H9 (cell line): ENCODE measurements at regions not wholly inside any gene's neighbourhood (a gene's known extent, or its start where the extent isn't known, plus 50 kb on each side); places are given as distances from the start of the nearest gene placed in this dataset.

Experiments
- DNase-seq: peaks from one replicate; pipeline ENCODE4 v3.0.0-alpha.2; 2017
- H2AFZ ChIP-seq: one replicate; pipeline ENCODE4 v1.6.1; 2013; ENCODE audit warnings: mild to moderate bottlenecking, low read length, control low read depth, moderate library complexity
- H2AK5ac ChIP-seq: 2 replicates; pipeline ENCODE4 v1.6.1; 2013; ENCODE audit warnings: low read length, control low read depth, mixed read lengths; ENCODE audit not compliant: insufficient read length
- H2BK120ac ChIP-seq: one replicate; pipeline ENCODE4 v1.6.1; 2013; ENCODE audit warnings: low read depth, mild to moderate bottlenecking, low read length, control low read depth, inconsistent platforms; ENCODE audit not compliant: poor library complexity, severe bottlenecking
- H2BK12ac ChIP-seq: 2 replicates; pipeline ENCODE4 v1.6.1; 2013; ENCODE audit warnings: low read length, control low read depth, mixed read lengths, low read depth; ENCODE audit not compliant: insufficient read length
- H2BK15ac ChIP-seq: 2 replicates; pipeline ENCODE4 v1.6.1; 2013; ENCODE audit warnings: low read depth, low read length, control low read depth
- H2BK20ac ChIP-seq: one replicate; pipeline ENCODE4 v1.6.1; 2013; ENCODE audit warnings: low read depth, mild to moderate bottlenecking, low read length, control low read depth, inconsistent platforms; ENCODE audit not compliant: poor library complexity, severe bottlenecking
- H2BK5ac ChIP-seq: 2 replicates; pipeline ENCODE4 v1.6.1; 2013; ENCODE audit warnings: low read length, control low read depth, mixed read lengths; ENCODE audit not compliant: insufficient read length
- H3K14ac ChIP-seq: 2 replicates; pipeline ENCODE4 v1.6.1; 2013; ENCODE audit warnings: low read length, control low read depth; ENCODE audit not compliant: insufficient read depth
- H3K18ac ChIP-seq: 2 replicates; pipeline ENCODE4 v1.6.1; 2013; ENCODE audit warnings: low read depth, mild to moderate bottlenecking, mixed read lengths, low read length, control low read depth; ENCODE audit not compliant: insufficient read length
- H3K23ac ChIP-seq: 2 replicates; pipeline ENCODE4 v1.6.1; 2013; ENCODE audit warnings: low read length, control low read depth, mixed read lengths, low read depth; ENCODE audit not compliant: insufficient read length
- H3K23me2 ChIP-seq: 2 replicates; pipeline ENCODE4 v1.6.1; 2013; ENCODE audit warnings: low read depth, mild to moderate bottlenecking, mixed read lengths, low read length, control low read depth; ENCODE audit not compliant: insufficient read length, poor library complexity, severe bottlenecking
- H3K27ac ChIP-seq: 2 replicates; pipeline ENCODE4 v1.5.1; 2013; ENCODE audit warnings: low read length, control low read depth, mixed read lengths, low read depth; ENCODE audit not compliant: insufficient read length
- H3K27me3 ChIP-seq: 2 replicates; pipeline ENCODE4 v1.6.1; 2013; ENCODE audit warnings: low read length, control low read depth, inconsistent platforms; ENCODE audit not compliant: insufficient read depth
- H3K4ac ChIP-seq: 2 replicates; pipeline ENCODE4 v1.6.1; 2013; ENCODE audit warnings: low read depth, mild to moderate bottlenecking, control low read depth, inconsistent platforms, low read length, moderate library complexity
- H3K4me1 ChIP-seq: 2 replicates; pipeline ENCODE4 v1.6.1; 2013; ENCODE audit warnings: low read length, control low read depth, inconsistent platforms; ENCODE audit not compliant: insufficient read depth
- H3K4me2 ChIP-seq: 2 replicates; pipeline ENCODE4 v1.6.1; 2013; ENCODE audit warnings: low read length, control low read depth, mixed read lengths; ENCODE audit not compliant: insufficient read length, insufficient read depth
- H3K56ac ChIP-seq: 2 replicates; pipeline ENCODE4 v1.6.1; 2013; ENCODE audit warnings: low read depth, mild to moderate bottlenecking, mixed read lengths, low read length, control low read depth; ENCODE audit not compliant: insufficient read length
- H3K79me1 ChIP-seq: 2 replicates; pipeline ENCODE4 v1.6.1; 2013; ENCODE audit warnings: low read depth, mild to moderate bottlenecking, moderate library complexity, low read length, control low read depth, inconsistent platforms; ENCODE audit not compliant: insufficient read depth, poor library complexity, severe bottlenecking
- H3K79me2 ChIP-seq: 2 replicates; pipeline ENCODE4 v1.6.1; 2013; ENCODE audit warnings: low read length, control low read depth, inconsistent platforms; ENCODE audit not compliant: insufficient read depth
- H3K9ac ChIP-seq: 2 replicates; pipeline ENCODE4 v1.6.1; 2013; ENCODE audit warnings: low read length, control low read depth, mixed read lengths; ENCODE audit not compliant: insufficient read length; ENCODE audit errors: extremely low read depth
- H3K9me3 ChIP-seq: one replicate; pipeline ENCODE4 v1.6.1; 2013; ENCODE audit warnings: low read depth, low read length, inconsistent platforms; ENCODE audit not compliant: control insufficient read depth
- H3T11ph ChIP-seq: one replicate; pipeline ENCODE4 v1.6.1; 2013; ENCODE audit warnings: mild to moderate bottlenecking, low read length, control low read depth, inconsistent platforms
- H4K20me1 ChIP-seq: one replicate; pipeline ENCODE4 v1.6.1; 2013; ENCODE audit not compliant: control insufficient read depth, insufficient read length, insufficient read depth
- H4K5ac ChIP-seq: 2 replicates; pipeline ENCODE4 v1.6.1; 2013; ENCODE audit warnings: low read depth, mild to moderate bottlenecking, mixed read lengths, low read length, control low read depth; ENCODE audit not compliant: insufficient read length
- H4K8ac ChIP-seq: replicated peaks from 2 replicates; pipeline ENCODE4 v1.6.1; 2013; ENCODE audit warnings: low read length, control low read depth, mixed read lengths, low read depth; ENCODE audit not compliant: insufficient read length
- H4K91ac ChIP-seq: 2 replicates; pipeline ENCODE4 v1.6.1; 2013; ENCODE audit warnings: low read depth, mild to moderate bottlenecking, moderate library complexity, mixed read lengths, low read length, control low read depth; ENCODE audit not compliant: insufficient read length
- H3K27ac Mint-ChIP-seq, 3 experiments: 2 replicates in 2 of 3; 3 replicates in 1 of 3; pipeline ENCODE4 v1.8.0; 2020 to 2021; ENCODE audit warnings: mixed read lengths in 3 of 3, mild to moderate bottlenecking in 1 of 3, moderate library complexity in 1 of 3
- H3K27me3 Mint-ChIP-seq: 2 replicates; pipeline ENCODE4 v1.8.0; 2021; ENCODE audit warnings: low read depth, mild to moderate bottlenecking, moderate library complexity, mixed read lengths
- H3K36me3 Mint-ChIP-seq, 3 experiments: 2 replicates in 2 of 3; 3 replicates in 1 of 3; pipeline ENCODE4 v1.8.0; 2020 to 2021; ENCODE audit warnings: low read depth in 3 of 3, mixed read lengths in 3 of 3; ENCODE audit not compliant: insufficient read depth in 1 of 3
- H3K4me1 Mint-ChIP-seq, 2 experiments: 2 replicates each; pipeline ENCODE4 v1.8.0; 2020; ENCODE audit warnings: mixed read lengths in 2 of 2
- H3K4me3 Mint-ChIP-seq, 2 experiments: 2 replicates in 1 of 2; 3 replicates in 1 of 2; pipeline ENCODE4 v1.8.0; 2020 to 2021; ENCODE audit warnings: mild to moderate bottlenecking in 2 of 2, mixed read lengths in 2 of 2, moderate library complexity in 1 of 2
- H3K9me3 Mint-ChIP-seq, 2 experiments: 2 replicates in 1 of 2; 3 replicates in 1 of 2; pipeline ENCODE4 v1.8.0; 2020; ENCODE audit warnings: mild to moderate bottlenecking in 2 of 2, mixed read lengths in 2 of 2, moderate library complexity in 1 of 2
- CTCF ChIP-seq: fragments of 200-600 bp; sonication (generic); conservative IDR thresholded peaks from 3 replicates; pipeline ENCODE4 v1.8.0; 2021; ENCODE audit warnings: antibody characterized with exemption, mild to moderate bottlenecking
- WGBS: extraction: QIAGEN DNeasy Blood & Tissue Kit; methylation state at CpG from one replicate; pipeline ENCODE4 v1.1.7; 2013; ENCODE audit warnings: missing lambda C conversion rate, low lambda C conversion rate, mixed read lengths; ENCODE audit not compliant: insufficient read length; ENCODE audit errors: extremely low coverage; 5-methylcytosine and 5-hydroxymethylcytosine counted together

GRCh38 chr14:44396226-44396625, 110.9 kb downstream of the FSCB start:
- no peaks in the 10 kb centered on the region for H3K4me1 Mint-ChIP-seq
- H3K56ac ChIP-seq = no peak overlapping the region
- DNase-seq = no peak
- no peaks in the 10 kb centered on the region for H3K23me2 ChIP-seq
- H3K36me3 Mint-ChIP-seq = no peaks in the 10 kb centered on the region; a peak in 1 of 7 replicates
- H3K9me3 Mint-ChIP-seq = peaks cover 6 to 10% of the 10 kb centered on the region in 2 experiments; a peak in 3 of 5 replicates
- no peaks in the 10 kb centered on the region for H3K27me3 Mint-ChIP-seq
- H3K27ac ChIP-seq = no peak overlapping the region
- H4K91ac ChIP-seq = no peak overlapping the region
- H3K9ac ChIP-seq = no peak overlapping the region
- TF ChIP-seq CTCF = no peak
- no peak overlapping the region for H2BK15ac ChIP-seq
- H3K27me3 ChIP-seq = no peaks in the 10 kb centered on the region
- H2BK20ac ChIP-seq = no peak overlapping the region
- H4K8ac ChIP-seq = no peak overlapping the region
- no peak overlapping the region for H3K27ac Mint-ChIP-seq
- no CpG with 5 or more reads among the region's 2 CpGs for WGBS
- H2AK5ac ChIP-seq = no peak overlapping the region
- H3K79me1 ChIP-seq = no peaks in the 10 kb centered on the region
- no peak overlapping the region for H3K4me2 ChIP-seq
- no peak overlapping the region for H2AFZ ChIP-seq
- no peaks in the 10 kb centered on the region for H4K20me1 ChIP-seq
- H3K4ac ChIP-seq = no peak overlapping the region
- no peaks in the 10 kb centered on the region for H3K4me1 ChIP-seq
- H3K18ac ChIP-seq = no peak overlapping the region
- H3K23ac ChIP-seq = no peak overlapping the region
- H3K9me3 ChIP-seq = no peaks in the 10 kb centered on the region
- H3K14ac ChIP-seq = no peak overlapping the region
- no peak overlapping the region for H2BK120ac ChIP-seq
- H2BK5ac ChIP-seq = no peak overlapping the region
- no peak overlapping the region for H3T11ph ChIP-seq
- no peak overlapping the region for H4K5ac ChIP-seq
- no peak overlapping the region for H2BK12ac ChIP-seq
- no peaks in the 10 kb centered on the region for H3K79me2 ChIP-seq
- H3K4me3 Mint-ChIP-seq = no peak overlapping the region
